Testis (tissue), 2 donors: ENCODE measurements at regions not wholly inside any gene's neighbourhood (a gene's known extent, or its start where the extent isn't known, plus 50 kb on each side); places are given as distances from the start of the nearest gene placed in this dataset.

Source experiments
- POLR2A ChIP-seq: fragments of 450-650 bp; IDR thresholded peaks from one replicate; pipeline ENCODE4 v1.6.1; 2017; ENCODE audit warnings: antibody characterized with exemption, mild to moderate bottlenecking, moderate library complexity
- TF ChIP-seq, protein P1 (sequence below), 3 experiments: fragments of 450-650 bp in 2 of 3; fragments of 200-600 bp in 1 of 3; sonication (generic) in 1 of 3; IDR thresholded peaks; one replicate each; pipeline ENCODE4 v1.5.1; 2016 to 2019; ENCODE audit warnings: antibody characterized with exemption in 3 of 3, mild to moderate bottlenecking in 2 of 3, moderate library complexity in 1 of 3

DNA sequence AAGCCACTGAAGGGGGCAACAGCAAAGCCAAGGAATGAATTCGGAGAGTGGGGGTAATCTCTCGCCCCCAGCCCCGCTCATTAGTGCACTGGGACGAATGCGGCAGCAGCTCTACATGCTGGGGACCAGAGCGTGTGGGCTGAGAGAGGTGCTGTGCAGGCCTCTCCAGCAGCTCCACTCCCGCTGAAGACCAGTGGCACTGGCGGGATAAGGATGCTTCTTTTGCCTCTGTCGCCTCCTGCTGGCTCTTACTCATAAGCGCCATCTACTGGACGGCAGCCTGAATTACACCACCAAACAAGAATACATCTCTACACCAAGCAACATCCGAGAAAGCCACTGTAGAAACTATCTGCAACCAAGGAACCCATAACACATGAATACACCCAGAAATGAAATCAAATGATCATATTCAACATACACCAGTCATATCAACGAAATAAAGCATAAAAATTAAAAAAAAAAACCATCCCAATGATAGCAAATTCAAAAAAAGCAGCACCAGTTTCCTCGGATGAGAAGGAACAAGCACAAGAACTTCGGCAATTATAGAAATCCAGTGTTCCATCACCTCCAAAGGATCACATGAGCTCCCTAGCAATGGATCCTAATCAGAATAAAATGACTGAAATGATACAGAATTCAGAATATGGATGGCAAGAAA, 79.0 kb upstream of the TMEM168 start:
- TF ChIP-seq, protein P1, sequence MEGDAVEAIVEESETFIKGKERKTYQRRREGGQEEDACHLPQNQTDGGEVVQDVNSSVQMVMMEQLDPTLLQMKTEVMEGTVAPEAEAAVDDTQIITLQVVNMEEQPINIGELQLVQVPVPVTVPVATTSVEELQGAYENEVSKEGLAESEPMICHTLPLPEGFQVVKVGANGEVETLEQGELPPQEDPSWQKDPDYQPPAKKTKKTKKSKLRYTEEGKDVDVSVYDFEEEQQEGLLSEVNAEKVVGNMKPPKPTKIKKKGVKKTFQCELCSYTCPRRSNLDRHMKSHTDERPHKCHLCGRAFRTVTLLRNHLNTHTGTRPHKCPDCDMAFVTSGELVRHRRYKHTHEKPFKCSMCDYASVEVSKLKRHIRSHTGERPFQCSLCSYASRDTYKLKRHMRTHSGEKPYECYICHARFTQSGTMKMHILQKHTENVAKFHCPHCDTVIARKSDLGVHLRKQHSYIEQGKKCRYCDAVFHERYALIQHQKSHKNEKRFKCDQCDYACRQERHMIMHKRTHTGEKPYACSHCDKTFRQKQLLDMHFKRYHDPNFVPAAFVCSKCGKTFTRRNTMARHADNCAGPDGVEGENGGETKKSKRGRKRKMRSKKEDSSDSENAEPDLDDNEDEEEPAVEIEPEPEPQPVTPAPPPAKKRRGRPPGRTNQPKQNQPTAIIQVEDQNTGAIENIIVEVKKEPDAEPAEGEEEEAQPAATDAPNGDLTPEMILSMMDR (IDR thresholded peaks at IDR 0.05) = peak in 2 of 3 experiments; percentile 48 to 59
- no peak for TF ChIP-seq POLR2A
